Osteoblast (primary cell): ENCODE measurements at regions not wholly inside any gene's neighbourhood (a gene's known extent, or its start where the extent isn't known, plus 50 kb on each side); places are given as distances from the start of the nearest gene placed in this dataset.

Experiments used
- DNase-seq: peaks from one replicate; pipeline ENCODE4 v3.0.0; 2011; ENCODE audit warnings: low spot score, mixed read lengths; ENCODE audit not compliant: insufficient read length; ENCODE audit errors: missing footprints
- H2AFZ ChIP-seq: 2 replicates; pipeline ENCODE4 v1.6.0; 2011; ENCODE audit warnings: mild to moderate bottlenecking, low read length
- H3K27ac ChIP-seq: 2 replicates; pipeline ENCODE4 v1.5.1; 2011; ENCODE audit warnings: mild to moderate bottlenecking, low read depth, low read length, moderate library complexity
- H3K27me3 ChIP-seq: 2 replicates; pipeline ENCODE4 v1.6.0; 2012; ENCODE audit warnings: mild to moderate bottlenecking, control low read depth, inconsistent platforms, low read length, moderate library complexity; ENCODE audit not compliant: insufficient read depth
- H3K36me3 ChIP-seq: 2 replicates; pipeline ENCODE4 v1.5.1; 2011; ENCODE audit warnings: mild to moderate bottlenecking, low read length, control low read depth, moderate library complexity; ENCODE audit not compliant: insufficient read depth
- H3K4me1 ChIP-seq: 2 replicates; pipeline ENCODE4 v1.5.1; 2011; ENCODE audit warnings: mild to moderate bottlenecking, low read length, control low read depth, moderate library complexity; ENCODE audit not compliant: insufficient read depth
- H3K4me2 ChIP-seq: 2 replicates; pipeline ENCODE4 v1.6.0; 2011; ENCODE audit warnings: mild to moderate bottlenecking, low read length; ENCODE audit not compliant: insufficient read depth
- H3K4me3 ChIP-seq: fragments of 200-600 bp; sonication (generic); 3 replicates; pipeline ENCODE4 v1.5.1; 2012; ENCODE audit warnings: mild to moderate bottlenecking, low read length, inconsistent platforms; ENCODE audit not compliant: insufficient read depth
- H3K79me2 ChIP-seq: 2 replicates; pipeline ENCODE4 v1.6.0; 2012; ENCODE audit warnings: mild to moderate bottlenecking, low read length, control low read depth, inconsistent platforms; ENCODE audit not compliant: insufficient read depth
- H3K9me3 ChIP-seq: 2 replicates; pipeline ENCODE4 v1.5.1; 2011; ENCODE audit warnings: low read depth, low read length, control low read depth
- H4K20me1 ChIP-seq: 2 replicates; pipeline ENCODE4 v1.6.0; 2012; ENCODE audit warnings: mild to moderate bottlenecking, low read length, control low read depth; ENCODE audit not compliant: insufficient read depth
- TF ChIP-seq, protein P1 (sequence below): IDR thresholded peaks from 2 replicates; pipeline ENCODE4 v1.5.1; 2011; ENCODE audit warnings: mild to moderate bottlenecking, low read depth, low read length, moderate library complexity; ENCODE audit errors: extremely low read depth

DNA sequence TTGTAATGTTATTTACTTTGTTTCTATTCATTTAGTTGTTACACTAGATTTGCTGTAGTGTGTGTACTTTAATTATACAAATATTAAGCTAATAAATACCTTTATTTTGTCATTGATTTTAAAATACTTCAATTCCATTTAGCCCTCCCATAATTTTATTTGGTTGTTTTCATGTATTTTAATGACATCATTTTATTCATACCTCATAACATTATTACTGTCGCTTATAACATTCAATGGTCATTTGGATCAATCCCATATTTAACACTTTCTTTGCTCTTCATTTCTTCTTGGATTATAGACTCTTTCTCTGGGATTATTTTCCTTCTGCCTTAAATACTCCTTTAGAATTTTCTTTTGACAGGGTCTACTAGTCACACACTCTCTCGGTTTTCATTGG is 86.6 kb upstream of the CAND1 start:
- H3K27ac ChIP-seq, result no peak overlapping the region
- no peaks in the 10 kb centered on the region for H3K9me3 ChIP-seq
- H2AFZ ChIP-seq, result no peak overlapping the region
- no peaks in the 10 kb centered on the region for H3K4me1 ChIP-seq
- H4K20me1 ChIP-seq, result no peaks in the 10 kb centered on the region
- H3K36me3 ChIP-seq, result no peaks in the 10 kb centered on the region
- H3K79me2 ChIP-seq, result no peaks in the 10 kb centered on the region
- TF ChIP-seq, protein P1, sequence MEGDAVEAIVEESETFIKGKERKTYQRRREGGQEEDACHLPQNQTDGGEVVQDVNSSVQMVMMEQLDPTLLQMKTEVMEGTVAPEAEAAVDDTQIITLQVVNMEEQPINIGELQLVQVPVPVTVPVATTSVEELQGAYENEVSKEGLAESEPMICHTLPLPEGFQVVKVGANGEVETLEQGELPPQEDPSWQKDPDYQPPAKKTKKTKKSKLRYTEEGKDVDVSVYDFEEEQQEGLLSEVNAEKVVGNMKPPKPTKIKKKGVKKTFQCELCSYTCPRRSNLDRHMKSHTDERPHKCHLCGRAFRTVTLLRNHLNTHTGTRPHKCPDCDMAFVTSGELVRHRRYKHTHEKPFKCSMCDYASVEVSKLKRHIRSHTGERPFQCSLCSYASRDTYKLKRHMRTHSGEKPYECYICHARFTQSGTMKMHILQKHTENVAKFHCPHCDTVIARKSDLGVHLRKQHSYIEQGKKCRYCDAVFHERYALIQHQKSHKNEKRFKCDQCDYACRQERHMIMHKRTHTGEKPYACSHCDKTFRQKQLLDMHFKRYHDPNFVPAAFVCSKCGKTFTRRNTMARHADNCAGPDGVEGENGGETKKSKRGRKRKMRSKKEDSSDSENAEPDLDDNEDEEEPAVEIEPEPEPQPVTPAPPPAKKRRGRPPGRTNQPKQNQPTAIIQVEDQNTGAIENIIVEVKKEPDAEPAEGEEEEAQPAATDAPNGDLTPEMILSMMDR, result no peak
- H3K4me3 ChIP-seq, result no peak overlapping the region
- no peaks in the 10 kb centered on the region for H3K27me3 ChIP-seq
- no peak overlapping the region for H3K4me2 ChIP-seq
- DNase-seq, result no peak

DNA sequence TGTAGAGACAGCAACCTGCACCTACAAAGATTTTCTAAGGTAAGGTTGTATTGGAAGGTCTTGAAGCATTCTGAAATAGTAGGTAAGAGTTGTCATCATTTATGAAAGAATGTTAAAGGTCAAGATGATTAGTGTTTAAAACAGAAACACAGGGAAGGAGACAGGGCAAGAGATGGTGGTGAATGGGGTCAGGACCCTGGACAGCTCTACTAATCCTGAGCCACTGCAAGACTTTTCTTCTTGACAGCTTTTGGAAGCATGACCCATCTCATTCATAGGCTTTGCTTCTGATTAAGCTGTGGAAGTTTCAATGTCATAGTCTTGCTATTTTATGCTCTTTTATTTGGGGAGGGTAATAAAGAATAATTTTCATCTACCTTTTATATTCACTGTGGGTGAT is 75.5 kb upstream of the CAND1 start:
- no peaks in the 10 kb centered on the region for H4K20me1 ChIP-seq
- no peaks in the 10 kb centered on the region for H3K79me2 ChIP-seq
- H3K4me1 ChIP-seq, result no peaks in the 10 kb centered on the region
- no peak overlapping the region for H2AFZ ChIP-seq
- H3K4me2 ChIP-seq, result no peak overlapping the region
- TF ChIP-seq, protein P1, result no peak
- no peaks in the 10 kb centered on the region for H3K36me3 ChIP-seq
- no peak overlapping the region for H3K4me3 ChIP-seq
- H3K27me3 ChIP-seq, result no peaks in the 10 kb centered on the region
- no peak overlapping the region for H3K27ac ChIP-seq
- DNase-seq, result no peak
- no peaks in the 10 kb centered on the region for H3K9me3 ChIP-seq

DNA sequence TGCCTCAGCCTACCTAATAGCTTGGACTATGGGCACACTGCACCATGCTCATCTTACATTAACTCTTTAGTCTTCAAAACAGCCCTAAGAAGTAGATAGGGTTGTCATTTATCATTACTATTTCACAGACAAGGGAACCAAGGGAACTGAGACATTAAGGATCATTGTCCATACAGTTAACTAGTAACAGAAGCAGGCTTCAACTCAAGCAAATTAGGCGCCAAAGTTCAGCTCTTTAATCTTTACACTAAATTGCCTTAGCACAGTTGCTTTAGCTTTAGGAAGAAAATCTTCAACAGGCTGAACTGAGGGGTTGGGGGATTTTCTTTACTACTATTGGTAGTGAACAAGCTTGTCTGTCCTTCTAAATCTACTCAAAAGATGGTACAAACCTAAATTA is 68.8 kb upstream of the CAND1 start:
- H3K79me2 ChIP-seq, result no peaks in the 10 kb centered on the region
- no peaks in the 10 kb centered on the region for H3K36me3 ChIP-seq
- no peak overlapping the region for H3K4me3 ChIP-seq
- no peak overlapping the region for H2AFZ ChIP-seq
- no peaks in the 10 kb centered on the region for H3K9me3 ChIP-seq
- no peaks in the 10 kb centered on the region for H3K27me3 ChIP-seq
- H3K4me2 ChIP-seq, result no peak overlapping the region
- no peaks in the 10 kb centered on the region for H3K4me1 ChIP-seq
- no peaks in the 10 kb centered on the region for H4K20me1 ChIP-seq
- TF ChIP-seq, protein P1, result no peak
- no peak for DNase-seq
- H3K27ac ChIP-seq, result no peak overlapping the region

DNA sequence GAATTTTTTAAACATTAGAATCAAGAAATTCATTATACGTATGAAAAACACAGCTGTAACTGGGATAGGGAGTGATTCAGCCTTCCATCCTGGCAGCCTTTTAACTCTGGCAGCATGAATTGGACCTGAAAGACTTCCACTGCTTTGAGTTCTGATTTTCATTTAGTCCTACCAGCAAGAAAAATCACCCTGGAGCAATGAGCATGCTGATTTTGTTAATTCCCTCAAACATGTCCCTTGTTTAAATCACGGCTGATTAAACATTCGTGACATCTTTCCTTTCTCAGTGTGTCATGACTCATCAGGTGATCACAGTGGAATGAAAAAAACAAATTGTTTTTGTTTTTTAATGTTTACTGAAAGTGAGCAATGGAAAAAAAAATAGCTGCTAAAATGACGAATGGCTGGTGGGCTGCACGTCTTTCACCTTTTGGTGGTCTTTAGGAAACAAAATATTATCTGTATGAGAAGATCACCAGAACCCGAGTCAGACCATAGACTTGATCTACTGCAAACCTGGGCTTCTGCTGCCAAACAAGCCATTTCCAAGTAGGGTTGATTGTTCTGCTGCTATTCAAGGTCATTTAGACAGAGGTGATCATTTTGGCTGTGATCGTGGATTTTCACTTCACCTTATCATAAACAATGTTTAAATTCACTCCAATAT is 67.0 kb upstream of the CAND1 start:
- no peak for DNase-seq
- H3K9me3 ChIP-seq, result no peaks in the 10 kb centered on the region
- H3K36me3 ChIP-seq, result no peaks in the 10 kb centered on the region
- H2AFZ ChIP-seq, result no peak overlapping the region
- no peak overlapping the region for H3K27ac ChIP-seq
- H3K4me1 ChIP-seq, result no peaks in the 10 kb centered on the region
- TF ChIP-seq, protein P1, result no peak
- no peak overlapping the region for H3K4me2 ChIP-seq
- no peaks in the 10 kb centered on the region for H4K20me1 ChIP-seq
- no peaks in the 10 kb centered on the region for H3K79me2 ChIP-seq
- no peaks in the 10 kb centered on the region for H3K27me3 ChIP-seq
- H3K4me3 ChIP-seq, result no peak overlapping the region
